ENCODE measurements at regions not wholly inside any gene's neighbourhood (a gene's known extent, or its start where the extent isn't known, plus 50 kb on each side); places are given as distances from the start of the nearest gene placed in this dataset.
A peak's percentile ranks its signal among the peaks of the same experiment; 100 is the strongest.
"Not testable (repeated sequence)": the region's sequence is repeated elsewhere in the genome, so short reads cannot be mapped to it uniquely, and the experiment has no call there.

DNA sequence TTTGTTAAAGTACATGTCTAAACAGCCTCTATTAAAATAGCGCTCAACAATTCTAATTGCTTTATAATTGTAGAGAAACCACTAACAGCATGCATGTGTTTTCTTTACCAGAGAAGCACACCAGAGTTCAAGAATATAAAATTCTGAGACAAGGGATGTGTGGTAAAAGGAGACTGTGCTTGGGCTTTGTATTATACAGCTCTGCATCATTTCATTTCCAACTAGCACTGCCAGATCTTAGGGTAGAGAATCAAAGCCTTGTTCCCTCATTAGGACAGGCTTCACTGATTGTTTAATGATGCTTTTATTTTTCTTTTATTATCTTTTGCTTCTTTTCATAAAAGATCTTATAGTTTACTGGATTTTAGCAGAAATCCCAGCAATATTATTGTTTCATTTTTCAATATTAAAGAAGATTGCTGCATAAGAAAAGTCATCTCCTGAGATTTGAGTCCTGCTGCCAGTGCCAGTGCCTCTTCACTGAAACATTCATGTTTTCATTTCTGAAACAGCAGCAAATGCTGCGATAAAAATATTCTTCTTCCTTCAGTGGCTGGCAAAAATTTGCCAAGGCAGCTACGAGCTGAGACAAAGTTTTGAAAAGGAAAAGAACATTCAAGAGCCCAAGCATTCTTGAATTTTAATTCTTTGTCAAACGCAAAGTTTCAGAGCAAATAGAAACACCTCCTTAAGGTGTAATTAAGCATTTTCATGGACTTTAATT lies 491.0 kb upstream of the PIK3R1 start:
- Histone ChIP-seq H3K27me3 (ENCODE audit: control insufficient read depth in 4 of 4, insufficient read depth in 4 of 4, low read length in 3 of 4) (no peaks in the 10 kb centered on the region), H3K27ac (ENCODE audit: low read depth in 1 of 2, low read length in 2 of 2) (no peak overlapping the region), H3K4me3 (ENCODE audit: low read depth in 1 of 3, low read length in 3 of 3) (no peak overlapping the region), H3K4me1 (ENCODE audit: control insufficient read depth in 4 of 4, insufficient read depth in 4 of 4, low read length in 3 of 4) (no peaks in the 10 kb centered on the region), H3K9ac (ENCODE audit: low read depth in 1 of 2, low read length in 2 of 2) (no peak overlapping the region), H3K36me3 (ENCODE audit: control insufficient read depth in 4 of 4, insufficient read depth in 3 of 4, low read depth in 1 of 4, low read length in 3 of 4) (no peaks in the 10 kb centered on the region), H3K9me3 (ENCODE audit: control insufficient read depth in 4 of 4, low read length in 3 of 4) (no peaks in the 10 kb centered on the region)
- no peak for DNase-seq (ENCODE audit: low spot score)
- 93% methylated on average over 4 of the region's 4 CpGs for WGBS
- no peak for TF ChIP-seq FOXA1 (IDR thresholded peaks at IDR 0.05)
- no peak for TF ChIP-seq RAD21 (IDR thresholded peaks at IDR 0.05)
- TF ChIP-seq REST (IDR thresholded peaks at IDR 0.05), result no peak
- no peak for TF ChIP-seq NR2F2 (IDR thresholded peaks at IDR 0.05)
- TF ChIP-seq, protein P1, sequence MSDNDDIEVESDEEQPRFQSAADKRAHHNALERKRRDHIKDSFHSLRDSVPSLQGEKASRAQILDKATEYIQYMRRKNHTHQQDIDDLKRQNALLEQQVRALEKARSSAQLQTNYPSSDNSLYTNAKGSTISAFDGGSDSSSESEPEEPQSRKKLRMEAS (IDR thresholded peaks at IDR 0.05), result no peak
- no peak for TF ChIP-seq RXRA (IDR thresholded peaks at IDR 0.05)
- no peak for TF ChIP-seq ZBTB33 (IDR thresholded peaks at IDR 0.05)
- no peak for TF ChIP-seq HNF4A (conservative IDR thresholded peaks at IDR 0.05)
- no peak for TF ChIP-seq YY1 (IDR thresholded peaks at IDR 0.05)
- no peak for TF ChIP-seq GABPA (IDR thresholded peaks at IDR 0.05 in 1 of 2, conservative IDR thresholded peaks at IDR 0.05 in 1 of 2)
- TF ChIP-seq EGR1 (IDR thresholded peaks at IDR 0.05; ENCODE audit: low read depth in 2 of 2), result no peak
- no peak for TF ChIP-seq ATF3 (IDR thresholded peaks at IDR 0.05)
- TF ChIP-seq TAF1 (conservative IDR thresholded peaks at IDR 0.05), result no peak
- TF ChIP-seq SP1 (IDR thresholded peaks at IDR 0.05), result no peak
- TF ChIP-seq HNF4G (IDR thresholded peaks at IDR 0.05), result no peak

DNA sequence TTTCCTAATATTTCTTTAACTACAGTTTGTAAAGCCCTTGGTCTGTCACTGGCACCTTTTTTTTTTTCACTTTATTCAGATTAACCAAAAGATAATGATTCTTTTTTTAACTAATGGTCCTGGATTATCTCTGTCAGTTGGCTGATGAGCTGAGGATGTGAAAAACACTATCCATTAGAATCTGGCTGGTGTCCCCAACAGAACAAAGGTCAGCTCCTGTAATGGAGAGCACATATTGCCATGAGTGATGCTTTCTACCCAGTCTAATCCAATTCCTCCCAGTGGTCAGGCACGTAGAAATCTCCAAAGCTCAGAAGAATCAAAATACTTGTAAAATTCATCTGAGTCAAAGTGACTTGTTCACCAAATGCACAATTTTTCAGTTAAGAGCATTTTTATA lies 491.7 kb upstream of the PIK3R1 start:
- 83% methylated on average over 1 of the region's 1 CpG for WGBS
- Histone ChIP-seq H3K4me3 (ENCODE audit: low read depth in 1 of 3, low read length in 3 of 3) (no peak overlapping the region), H3K36me3 (ENCODE audit: control insufficient read depth in 4 of 4, insufficient read depth in 3 of 4, low read depth in 1 of 4, low read length in 3 of 4) (no peaks in the 10 kb centered on the region), H3K9me3 (ENCODE audit: control insufficient read depth in 4 of 4, low read length in 3 of 4) (no peaks in the 10 kb centered on the region), H3K9ac (ENCODE audit: low read depth in 1 of 2, low read length in 2 of 2) (no peak overlapping the region), H3K4me1 (ENCODE audit: control insufficient read depth in 4 of 4, insufficient read depth in 4 of 4, low read length in 3 of 4) (no peaks in the 10 kb centered on the region), H3K27ac (ENCODE audit: low read depth in 1 of 2, low read length in 2 of 2) (no peak overlapping the region), H3K27me3 (ENCODE audit: control insufficient read depth in 4 of 4, insufficient read depth in 4 of 4, low read length in 3 of 4) (no peaks in the 10 kb centered on the region)
- TF ChIP-seq SP1 (IDR thresholded peaks at IDR 0.05), result no peak
- no peak for TF ChIP-seq EGR1 (IDR thresholded peaks at IDR 0.05; ENCODE audit: low read depth in 2 of 2)
- peak in 1 of 2 donors; percentile 16 for TF ChIP-seq RAD21 (IDR thresholded peaks at IDR 0.05)
- TF ChIP-seq HNF4A (conservative IDR thresholded peaks at IDR 0.05), result peak; percentile 18 to 34
- DNase-seq (ENCODE audit: low spot score), result no peak

DNA sequence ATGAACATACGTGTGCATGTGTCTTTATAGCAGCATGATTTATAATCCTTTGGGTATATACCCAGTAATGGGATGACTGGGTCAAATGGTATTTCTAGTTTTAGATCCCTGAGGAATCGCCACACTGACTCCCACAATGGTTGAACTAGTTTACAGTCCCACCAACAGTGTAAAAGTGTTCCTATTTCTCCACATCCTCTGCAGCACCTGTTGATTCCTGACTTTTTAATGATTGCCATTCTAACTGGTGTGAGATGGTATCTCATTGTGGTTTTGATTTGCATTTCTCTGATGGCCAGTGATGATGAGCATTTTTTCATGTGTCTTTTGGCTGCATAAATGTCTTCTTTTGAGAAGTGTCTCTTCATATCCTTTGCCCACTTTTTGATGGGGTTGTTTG lies 493.0 kb upstream of the PIK3R1 start:
- DNase-seq (ENCODE audit: low spot score); H3K9me3 ChIP-seq (ENCODE audit: control insufficient read depth in 4 of 4, low read length in 3 of 4): not testable (repeated sequence)
- 94% methylated on average over 2 of the region's 2 CpGs for WGBS

More for the DNA sequence above, 493.0 kb upstream of the PIK3R1 start:
- not testable (repeated sequence) for H3K4me3 ChIP-seq (ENCODE audit: low read depth in 1 of 3, low read length in 3 of 3); H3K9ac ChIP-seq (ENCODE audit: low read depth in 1 of 2, low read length in 2 of 2); H3K27me3 ChIP-seq (ENCODE audit: control insufficient read depth in 4 of 4, insufficient read depth in 4 of 4, low read length in 3 of 4); H3K27ac ChIP-seq (ENCODE audit: low read depth in 1 of 2, low read length in 2 of 2); H3K4me1 ChIP-seq (ENCODE audit: control insufficient read depth in 4 of 4, insufficient read depth in 4 of 4, low read length in 3 of 4); H3K36me3 ChIP-seq (ENCODE audit: control insufficient read depth in 4 of 4, insufficient read depth in 3 of 4, low read depth in 1 of 4, low read length in 3 of 4)

Measured in liver (tissue), 7 donors.